GM12878 (cell line): ENCODE measurements at regions not wholly inside any gene's neighbourhood (a gene's known extent, or its start where the extent isn't known, plus 50 kb on each side); places are given as distances from the start of the nearest gene placed in this dataset.

Source experiments
- ASH2L ChIP-seq: fragments of 300-600, 200-600 bp; sonication (generic); IDR thresholded peaks from 2 replicates; pipeline ENCODE4 v1.6.1; 2017; ENCODE audit warnings: low read depth, mild to moderate bottlenecking, borderline replicate concordance
- GATAD2B ChIP-seq: fragments of 450-650 bp; conservative IDR thresholded peaks from 2 replicates; pipeline ENCODE4 v1.6.1; 2017; ENCODE audit warnings: low read depth, mild to moderate bottlenecking, moderate library complexity
- TF ChIP-seq, protein P1 (sequence below): fragments of 450-650 bp; formaldehyde crosslinking; IDR thresholded peaks from 2 replicates; pipeline ENCODE4 v1.5.0; 2022; ENCODE audit warnings: mild to moderate bottlenecking, missing genetic modification characterization

DNA sequence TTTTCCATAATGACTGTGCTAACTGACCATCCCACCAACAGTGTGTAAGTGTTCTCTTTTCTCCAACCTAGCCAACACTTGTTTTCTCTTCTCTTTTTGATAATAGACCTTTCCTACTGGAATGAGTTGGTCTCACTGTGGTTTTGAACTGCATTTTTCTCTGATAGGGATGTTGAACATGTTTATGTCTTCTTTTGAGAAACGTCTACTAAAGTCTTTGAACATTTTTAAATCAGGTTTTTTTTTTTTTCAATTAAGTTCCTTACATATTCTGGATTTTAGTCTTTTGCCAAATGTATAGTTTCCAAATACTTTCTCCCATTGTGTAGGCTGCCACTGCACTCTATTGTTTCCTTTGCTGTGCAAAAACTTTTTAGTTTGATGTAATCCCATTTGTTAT, 405.5 kb upstream of the FIGN start:
- TF ChIP-seq ASH2L: no peak
- TF ChIP-seq, protein P1, sequence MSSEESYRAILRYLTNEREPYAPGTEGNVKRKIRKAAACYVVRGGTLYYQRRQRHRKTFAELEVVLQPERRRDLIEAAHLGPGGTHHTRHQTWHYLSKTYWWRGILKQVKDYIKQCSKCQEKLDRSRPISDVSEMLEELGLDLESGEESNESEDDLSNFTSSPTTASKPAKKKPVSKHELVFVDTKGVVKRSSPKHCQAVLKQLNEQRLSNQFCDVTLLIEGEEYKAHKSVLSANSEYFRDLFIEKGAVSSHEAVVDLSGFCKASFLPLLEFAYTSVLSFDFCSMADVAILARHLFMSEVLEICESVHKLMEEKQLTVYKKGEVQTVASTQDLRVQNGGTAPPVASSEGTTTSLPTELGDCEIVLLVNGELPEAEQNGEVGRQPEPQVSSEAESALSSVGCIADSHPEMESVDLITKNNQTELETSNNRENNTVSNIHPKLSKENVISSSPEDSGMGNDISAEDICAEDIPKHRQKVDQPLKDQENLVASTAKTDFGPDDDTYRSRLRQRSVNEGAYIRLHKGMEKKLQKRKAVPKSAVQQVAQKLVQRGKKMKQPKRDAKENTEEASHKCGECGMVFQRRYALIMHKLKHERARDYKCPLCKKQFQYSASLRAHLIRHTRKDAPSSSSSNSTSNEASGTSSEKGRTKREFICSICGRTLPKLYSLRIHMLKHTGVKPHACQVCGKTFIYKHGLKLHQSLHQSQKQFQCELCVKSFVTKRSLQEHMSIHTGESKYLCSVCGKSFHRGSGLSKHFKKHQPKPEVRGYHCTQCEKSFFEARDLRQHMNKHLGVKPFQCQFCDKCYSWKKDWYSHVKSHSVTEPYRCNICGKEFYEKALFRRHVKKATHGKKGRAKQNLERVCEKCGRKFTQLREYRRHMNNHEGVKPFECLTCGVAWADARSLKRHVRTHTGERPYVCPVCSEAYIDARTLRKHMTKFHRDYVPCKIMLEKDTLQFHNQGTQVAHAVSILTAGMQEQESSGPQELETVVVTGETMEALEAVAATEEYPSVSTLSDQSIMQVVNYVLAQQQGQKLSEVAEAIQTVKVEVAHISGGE: no peak
- TF ChIP-seq GATAD2B: no peak
